Endothelial cell of umbilical vein (primary cell): ENCODE measurements at regions not wholly inside any gene's neighbourhood (a gene's known extent, or its start where the extent isn't known, plus 50 kb on each side); places are given as distances from the start of the nearest gene placed in this dataset.

ENCODE experiments used
- BruUV-seq: library from RNA; stranded (reverse); fragments of 400-500 nt; replicated peaks from 2 replicates; lab custom pipeline; 2021; lab: Mats Ljungman, UMichigan
- CTCF ChIA-PET: fragments of 300-600, 350-600 bp; sonication (Branson Sonifier 250); formaldehyde crosslinking; loops from one replicate; lab custom pipeline; 2021; ENCODE audit warnings: antibody characterized with exemption, inconsistent platforms; lab: Charles Lee
- POLR2A ChIA-PET: fragments of 300-600, 350-600 bp; sonication (Branson Sonifier 250); formaldehyde crosslinking; loops from one replicate; lab custom pipeline; 2021; ENCODE audit warnings: antibody characterized with exemption, inconsistent platforms; lab: Charles Lee
- DNase-seq: peaks from one replicate; pipeline ENCODE4 v3.0.0-alpha.2; 2011; ENCODE audit warnings: low read depth, low spot score
- FAIRE-seq: peaks from 2 replicates; lab custom pipeline; 2011; peaks lifted over from hg19 to GRCh38; lab: Jason Lieb, UNC
- H2AFZ ChIP-seq: 2 replicates; pipeline ENCODE4 v1.6.0; 2012; ENCODE audit warnings: low read depth, low read length, control low read depth, inconsistent platforms
- H3K27ac ChIP-seq: 2 replicates; pipeline ENCODE4 v1.5.1; 2011; ENCODE audit warnings: low read depth, mild to moderate bottlenecking, control low read depth, low read length, moderate library complexity; ENCODE audit not compliant: insufficient read depth
- H3K27me3 ChIP-seq, 2 experiments: 2 replicates each; pipeline versions ENCODE4 v1.6.0 to v1.6.1; 2011; ENCODE audit warnings: low read length in 2 of 2, mixed read lengths in 1 of 2; ENCODE audit not compliant: control insufficient read depth in 2 of 2, insufficient read depth in 2 of 2
- H3K36me3 ChIP-seq, 2 experiments: 2 replicates in 1 of 2; 3 replicates in 1 of 2; pipeline ENCODE4 v1.5.1; 2011; ENCODE audit warnings: low read length in 2 of 2, mild to moderate bottlenecking in 1 of 2, moderate library complexity in 1 of 2; ENCODE audit not compliant: control insufficient read depth in 2 of 2, insufficient read depth in 2 of 2; ENCODE audit errors: extremely low read depth in 1 of 2
- H3K4me1 ChIP-seq: 3 replicates; pipeline ENCODE4 v1.5.1; 2011; ENCODE audit warnings: mild to moderate bottlenecking, low read length; ENCODE audit not compliant: control insufficient read depth, insufficient read depth; ENCODE audit errors: extremely low read depth
- H3K4me2 ChIP-seq: 2 replicates; pipeline ENCODE4 v1.6.1; 2011; ENCODE audit warnings: low read length, control low read depth, mixed read lengths; ENCODE audit not compliant: insufficient read depth
- H3K4me3 ChIP-seq, 3 experiments: fragments of 200-600 bp in 1 of 3; sonication (generic), shearing (Covaris generic) in 1 of 3; replicated peaks in 1 of 3; 2 replicates each; pipeline ENCODE4 v1.5.1; 2011 to 2016; ENCODE audit warnings: control low read depth in 3 of 3, low read length in 3 of 3, mild to moderate bottlenecking in 2 of 3, inconsistent platforms in 1 of 3, low read depth in 1 of 3, moderate library complexity in 1 of 3; ENCODE audit not compliant: insufficient read depth in 1 of 3
- H3K79me2 ChIP-seq: 2 replicates; pipeline ENCODE4 v1.6.0; 2012; ENCODE audit warnings: low read length, inconsistent platforms; ENCODE audit not compliant: control insufficient read depth, insufficient read depth
- H3K9ac ChIP-seq: replicated peaks from 2 replicates; pipeline ENCODE3; 2011; ENCODE audit warnings: low read length, control low read depth; ENCODE audit not compliant: insufficient read depth; ENCODE audit errors: extremely low read depth
- H3K9me1 ChIP-seq: replicated peaks from 3 replicates; pipeline ENCODE4 v1.6.0; 2011; ENCODE audit warnings: mild to moderate bottlenecking, low read length; ENCODE audit not compliant: control insufficient read depth, insufficient read depth; ENCODE audit errors: extremely low read depth
- H3K9me3 ChIP-seq: replicated peaks from 2 replicates; pipeline ENCODE4 v1.5.1; 2012; ENCODE audit warnings: low read length, inconsistent platforms; ENCODE audit not compliant: control insufficient read depth, insufficient read depth
- H4K20me1 ChIP-seq: replicated peaks from 2 replicates; pipeline ENCODE3; 2011; ENCODE audit warnings: mild to moderate bottlenecking, low read length; ENCODE audit not compliant: control insufficient read depth, insufficient read depth; ENCODE audit errors: extremely low read depth
- CTCF ChIP-seq, 2 donors: IDR thresholded peaks; 1 replicate in 1 of 2; 2 replicates in 1 of 2; pipeline ENCODE4 v1.5.1; 2011; ENCODE audit warnings: low read length in 2 of 2, mild to moderate bottlenecking in 2 of 2, moderate library complexity in 2 of 2, control low read depth in 1 of 2, inconsistent platforms in 1 of 2, low read depth in 1 of 2; ENCODE audit not compliant: insufficient read depth in 1 of 2; ENCODE audit errors: extremely low read depth in 1 of 2
- EZH2 ChIP-seq: IDR thresholded peaks from 2 replicates; pipeline ENCODE4 v1.6.1; 2012; ENCODE audit warnings: borderline replicate concordance, low read depth, mild to moderate bottlenecking, moderate library complexity, low read length, inconsistent platforms; ENCODE audit not compliant: severe bottlenecking
- FOS ChIP-seq: IDR thresholded peaks from 2 replicates; pipeline ENCODE4 v1.6.1; 2011; ENCODE audit warnings: mild to moderate bottlenecking, low read length, moderate library complexity, borderline replicate concordance; ENCODE audit not compliant: insufficient read depth
- GATA2 ChIP-seq: IDR thresholded peaks from 2 replicates; pipeline ENCODE4 v1.7.0; 2011; ENCODE audit warnings: low read depth, mild to moderate bottlenecking, moderate library complexity, mixed read lengths, low read length; ENCODE audit not compliant: insufficient read length, insufficient read depth
- JUN ChIP-seq: IDR thresholded peaks from 2 replicates; pipeline ENCODE4 v1.6.1; 2011; ENCODE audit warnings: borderline replicate concordance, low read depth; ENCODE audit not compliant: insufficient read length, insufficient read depth
- MAX ChIP-seq: IDR thresholded peaks from 2 replicates; pipeline ENCODE4 v1.6.1; 2011; ENCODE audit not compliant: insufficient read depth, insufficient read length
- MYC ChIP-seq: IDR thresholded peaks from one replicate; pipeline ENCODE4 v1.6.1; 2011; ENCODE audit warnings: mild to moderate bottlenecking, low read depth, low read length
- POLR2A ChIP-seq: IDR thresholded peaks from 2 replicates; pipeline ENCODE4 v1.6.1; 2012; ENCODE audit warnings: low read depth, mild to moderate bottlenecking, control low read depth, low read length
- POLR2AphosphoS5 ChIP-seq: IDR thresholded peaks from 2 replicates; pipeline ENCODE4 v1.6.1; 2012; ENCODE audit warnings: low read depth, mild to moderate bottlenecking, control low read depth, low read length, moderate library complexity; ENCODE audit not compliant: insufficient read depth
- dilution Hi-C: fragments of 300-500 bp; cut with MboI; formaldehyde crosslinking; loops from one replicate; pipeline ENCODE4 v1.15.0; 2019; ENCODE audit warnings: low sequenced_read_pairs; ENCODE audit not compliant: extremely low pct_ligation_motif_present
- intact Hi-C: fragments of 100-400 bp; cut with micrococcal nuclease; formaldehyde crosslinking; loops from one replicate; pipeline ENCODE4 v1.10.0; 2022

GRCh38 chr2:173631127-173631460, 276.4 kb downstream of the CDCA7 start:
- H2AFZ ChIP-seq, result no peak overlapping the region
- H3K9me3 ChIP-seq, result no peaks in the 10 kb centered on the region
- dilution Hi-C loops (no loop called here), intact Hi-C loops (no loop called here)
- H3K27ac ChIP-seq, result no peak overlapping the region
- TF ChIP-seq POLR2AphosphoS5 (no peak), MAX (no peak), EZH2 (no peak), JUN (no peak), FOS (no peak), MYC (no peak), CTCF (IDR thresholded peaks at IDR 0.05; ENCODE audit: extremely low read depth in 1 of 2, insufficient read depth in 1 of 2, low read depth in 1 of 2, low read length in 2 of 2) (no peak), POLR2A (no peak), GATA2 (no peak)
- H3K36me3 ChIP-seq, result no peaks in the 10 kb centered on the region
- DNase-seq (no peak), FAIRE-seq (no peak)
- no peaks in the 10 kb centered on the region for H4K20me1 ChIP-seq
- ChIA-PET CTCF (interaction anchor here (0.6 kb wide), 1 partner anchor 424 kb away, joined by 3 read pairs; no protein-coding TSS in a partner anchor), POLR2A (no interaction called here)
- no peaks in the 10 kb centered on the region for H3K4me1 ChIP-seq
- no peak overlapping the region for H3K9ac ChIP-seq
- H3K4me2 ChIP-seq, result no peak overlapping the region
- no peaks in the 10 kb centered on the region for H3K9me1 ChIP-seq
- H3K4me3 ChIP-seq, result no peak overlapping the region
- H3K79me2 ChIP-seq, result no peaks in the 10 kb centered on the region
- no TSS peak for BruUV-seq
- peaks cover 2% of the 10 kb centered on the region in 2 experiments for H3K27me3 ChIP-seq
